MCF 10A (cell line): ENCODE measurements at regions not wholly inside any gene's neighbourhood (a gene's known extent, or its start where the extent isn't known, plus 50 kb on each side); places are given as distances from the start of the nearest gene placed in this dataset.

Experiments
- BruUV-seq: library from RNA; stranded (reverse); fragments of 400-500 nt; replicated peaks from 2 replicates; lab custom pipeline; 2021; lab: Mats Ljungman, UMichigan
- CTCF ChIA-PET: fragments of 300-600 bp; sonication (Branson Sonifier 250); formaldehyde crosslinking; extraction: SDS; loops from one replicate; lab custom pipeline; 2021; ENCODE audit warnings: antibody characterized with exemption, inconsistent platforms; lab: Yijun Ruan, JAX
- POLR2A ChIA-PET: fragments of 300-600, 350-650 bp; sonication (Branson Sonifier 250); formaldehyde crosslinking; extraction: SDS; loops from one replicate; lab custom pipeline; 2020; ENCODE audit warnings: antibody characterized with exemption, inconsistent platforms; lab: Yijun Ruan, JAX
- DNase-seq: peaks from one replicate; pipeline ENCODE4 v3.0.0-alpha.2; 2018; ENCODE audit not compliant: unreplicated experiment
- H3K27ac Mint-ChIP-seq: one replicate; pipeline ENCODE4 v1.8.0; 2022; ENCODE audit warnings: mild to moderate bottlenecking, low read depth, mixed read lengths; ENCODE audit not compliant: unreplicated experiment
- H3K27me3 Mint-ChIP-seq: one replicate; pipeline ENCODE4 v1.8.0; 2022; ENCODE audit warnings: mixed read lengths; ENCODE audit not compliant: insufficient read depth, unreplicated experiment
- H3K36me3 Mint-ChIP-seq: one replicate; pipeline ENCODE4 v1.8.0; 2022; ENCODE audit warnings: mild to moderate bottlenecking, moderate library complexity, mixed read lengths; ENCODE audit not compliant: insufficient read depth, unreplicated experiment
- H3K4me1 Mint-ChIP-seq: one replicate; pipeline ENCODE4 v1.8.0; 2022; ENCODE audit warnings: mixed read lengths; ENCODE audit not compliant: insufficient read depth, unreplicated experiment
- H3K4me3 Mint-ChIP-seq: one replicate; pipeline ENCODE4 v1.8.0; 2022; ENCODE audit warnings: mild to moderate bottlenecking, moderate library complexity, mixed read lengths; ENCODE audit not compliant: unreplicated experiment
- H3K9me3 Mint-ChIP-seq: one replicate; pipeline ENCODE4 v1.8.0; 2022; ENCODE audit warnings: mixed read lengths; ENCODE audit not compliant: unreplicated experiment
- intact Hi-C: fragments of 100-400 bp; cut with micrococcal nuclease; formaldehyde crosslinking; loops from 2 replicates; pipeline ENCODE4 v1.14.1; 2022
- TF ChIP-seq, protein P1 (sequence below): fragments of 200-600 bp; IDR thresholded peaks from one replicate; pipeline ENCODE4 v1.8.0; 2022; ENCODE audit warnings: antibody characterized with exemption, mild to moderate bottlenecking; ENCODE audit not compliant: unreplicated experiment

DNA sequence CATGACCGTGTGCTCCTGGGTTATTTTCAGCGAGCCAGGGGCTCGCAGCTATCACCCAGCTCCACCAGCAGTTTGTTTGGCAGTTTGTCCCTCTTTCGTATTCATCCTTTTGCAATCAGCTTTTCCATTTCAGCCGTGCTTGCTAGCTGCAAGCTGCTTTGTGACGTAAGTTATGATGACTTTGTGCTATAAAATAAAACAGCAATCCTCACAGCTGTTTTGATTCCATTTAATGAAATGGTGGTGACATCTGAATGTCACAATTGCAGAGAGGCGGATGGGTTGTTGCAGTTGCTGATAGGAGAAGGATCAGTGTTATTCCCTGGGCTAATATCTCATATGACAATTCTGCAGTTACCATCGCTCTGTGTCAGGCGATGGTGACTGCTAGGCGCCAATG is 251.7 kb downstream of the SNX10 start:
- no peak overlapping the region for H3K27ac Mint-ChIP-seq
- H3K27me3 Mint-ChIP-seq = peaks cover 18% of the 10 kb centered on the region
- no peak overlapping the region for H3K4me3 Mint-ChIP-seq
- H3K36me3 Mint-ChIP-seq = no peaks in the 10 kb centered on the region
- intact Hi-C loops = no loop called here
- no peaks in the 10 kb centered on the region for H3K9me3 Mint-ChIP-seq
- no peaks in the 10 kb centered on the region for H3K4me1 Mint-ChIP-seq
- ChIA-PET POLR2A (no interaction called here), CTCF (no interaction called here)
- BruUV-seq = no TSS peak
- TF ChIP-seq, protein P1, sequence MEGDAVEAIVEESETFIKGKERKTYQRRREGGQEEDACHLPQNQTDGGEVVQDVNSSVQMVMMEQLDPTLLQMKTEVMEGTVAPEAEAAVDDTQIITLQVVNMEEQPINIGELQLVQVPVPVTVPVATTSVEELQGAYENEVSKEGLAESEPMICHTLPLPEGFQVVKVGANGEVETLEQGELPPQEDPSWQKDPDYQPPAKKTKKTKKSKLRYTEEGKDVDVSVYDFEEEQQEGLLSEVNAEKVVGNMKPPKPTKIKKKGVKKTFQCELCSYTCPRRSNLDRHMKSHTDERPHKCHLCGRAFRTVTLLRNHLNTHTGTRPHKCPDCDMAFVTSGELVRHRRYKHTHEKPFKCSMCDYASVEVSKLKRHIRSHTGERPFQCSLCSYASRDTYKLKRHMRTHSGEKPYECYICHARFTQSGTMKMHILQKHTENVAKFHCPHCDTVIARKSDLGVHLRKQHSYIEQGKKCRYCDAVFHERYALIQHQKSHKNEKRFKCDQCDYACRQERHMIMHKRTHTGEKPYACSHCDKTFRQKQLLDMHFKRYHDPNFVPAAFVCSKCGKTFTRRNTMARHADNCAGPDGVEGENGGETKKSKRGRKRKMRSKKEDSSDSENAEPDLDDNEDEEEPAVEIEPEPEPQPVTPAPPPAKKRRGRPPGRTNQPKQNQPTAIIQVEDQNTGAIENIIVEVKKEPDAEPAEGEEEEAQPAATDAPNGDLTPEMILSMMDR = no peak
- no peak for DNase-seq

DNA sequence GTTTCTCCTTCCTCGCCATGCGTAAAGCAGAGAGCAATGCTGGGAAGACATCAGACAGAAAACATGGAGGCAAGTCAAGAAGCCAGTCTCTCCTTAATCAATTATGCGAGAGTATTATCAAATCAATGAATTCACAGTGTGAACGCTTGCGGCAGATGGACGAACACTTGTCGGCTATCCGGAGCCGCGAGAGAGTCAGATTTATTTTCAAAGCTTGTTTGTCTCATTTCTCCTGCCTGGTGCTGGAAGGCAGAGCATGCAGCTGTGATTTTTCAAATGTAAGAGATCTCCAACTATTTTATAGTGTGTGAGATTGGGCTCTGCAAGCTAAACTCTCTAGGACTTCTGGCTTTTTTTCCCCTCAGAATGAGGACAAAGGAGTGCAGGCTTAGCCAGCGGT is 252.3 kb downstream of the SNX10 start:
- Mint-ChIP-seq H3K9me3 (no peaks in the 10 kb centered on the region), H3K27me3 (peaks cover 12% of the 10 kb centered on the region), H3K36me3 (no peaks in the 10 kb centered on the region), H3K27ac (no peak overlapping the region), H3K4me3 (no peak overlapping the region), H3K4me1 (no peaks in the 10 kb centered on the region)
- no TSS peak for BruUV-seq
- TF ChIP-seq, protein P1 = no peak
- intact Hi-C loops = no loop called here
- ChIA-PET POLR2A (no interaction called here), CTCF (no interaction called here)
- DNase-seq = no peak

DNA sequence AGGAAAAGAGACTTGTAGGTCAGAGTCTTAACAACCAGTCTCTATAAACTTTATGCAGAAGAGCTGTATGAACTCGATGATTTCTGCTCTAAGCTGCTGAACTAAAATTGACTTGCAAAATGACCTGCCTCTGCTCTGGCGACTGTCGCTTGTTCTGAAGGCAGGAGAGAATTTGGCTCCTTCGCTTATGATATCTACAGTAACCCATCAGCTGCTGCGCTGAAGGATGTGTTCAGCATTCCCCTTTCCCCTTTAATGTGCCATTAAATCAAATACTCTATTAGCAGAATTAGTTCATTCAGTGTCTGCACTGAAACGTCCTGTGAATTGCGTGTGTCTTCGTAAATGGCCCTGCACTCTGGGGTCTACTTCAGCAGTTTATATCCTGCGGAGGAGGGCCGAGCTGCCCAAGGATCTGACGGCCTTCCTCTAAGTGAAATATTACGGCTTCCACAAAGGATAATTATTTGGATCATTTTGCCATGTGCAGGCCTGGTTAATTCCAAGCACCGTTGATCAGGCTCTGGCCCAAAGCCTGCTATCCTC is 254.9 kb downstream of the SNX10 start:
- POLR2A ChIA-PET = interaction anchor here (0.8 kb wide), 1 partner anchor 37 kb away, joined by 3 read pairs; no protein-coding TSS in a partner anchor
- BruUV-seq = no TSS peak

DNA sequence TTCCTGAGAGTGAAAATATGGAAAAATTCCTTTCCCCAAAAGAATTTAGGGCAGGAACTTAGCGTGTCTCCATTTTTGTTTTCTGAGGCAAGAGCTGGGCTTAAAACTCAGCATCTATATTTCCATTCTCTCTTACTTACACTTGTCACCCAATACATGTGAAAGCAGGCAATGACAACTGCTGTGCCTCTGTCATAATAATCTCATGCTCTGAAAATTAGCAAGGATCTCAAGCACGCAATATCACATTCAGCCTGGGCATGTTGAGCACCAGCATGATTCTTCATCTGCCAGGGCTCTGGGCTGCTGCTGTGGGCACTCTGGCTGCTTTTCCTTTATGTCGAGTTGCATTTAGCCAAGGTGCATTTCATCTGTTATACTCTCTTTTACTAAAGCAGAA is 255.5 kb downstream of the SNX10 start:
- intact Hi-C loops = no loop called here
- no peaks in the 10 kb centered on the region for H3K9me3 Mint-ChIP-seq
- BruUV-seq = no TSS peak

More for the DNA sequence above, 254.9 kb downstream of the SNX10 start:
- Mint-ChIP-seq H3K4me1 (peaks cover 16% of the 10 kb centered on the region), H3K9me3 (no peaks in the 10 kb centered on the region), H3K36me3 (no peaks in the 10 kb centered on the region), H3K27ac (no peak overlapping the region), H3K27me3 (no peaks in the 10 kb centered on the region), H3K4me3 (no peak overlapping the region)
- intact Hi-C loops = no loop called here
- CTCF ChIA-PET = interaction anchor here (0.8 kb wide), 1 partner anchor 17 kb away, joined by 3 read pairs; no protein-coding TSS in a partner anchor
- no peak for DNase-seq
- TF ChIP-seq, protein P1 = no peak

More for the DNA sequence above, 255.5 kb downstream of the SNX10 start:
- H3K27me3 Mint-ChIP-seq = no peaks in the 10 kb centered on the region
- no peaks in the 10 kb centered on the region for H3K36me3 Mint-ChIP-seq
- H3K4me3 Mint-ChIP-seq = no peak overlapping the region
- CTCF ChIA-PET = interaction anchor here (0.6 kb wide), 1 partner anchor 182 kb away, joined by 3 read pairs; no protein-coding TSS in a partner anchor
- DNase-seq = no peak
- H3K4me1 Mint-ChIP-seq = peaks cover 16% of the 10 kb centered on the region
- H3K27ac Mint-ChIP-seq = no peak overlapping the region
- POLR2A ChIA-PET = no interaction called here
- TF ChIP-seq, protein P1 = no peak
